ENCODE measurements at regions not wholly inside any gene's neighbourhood (a gene's known extent, or its start where the extent isn't known, plus 50 kb on each side); places are given as distances from the start of the nearest gene placed in this dataset.

DNA sequence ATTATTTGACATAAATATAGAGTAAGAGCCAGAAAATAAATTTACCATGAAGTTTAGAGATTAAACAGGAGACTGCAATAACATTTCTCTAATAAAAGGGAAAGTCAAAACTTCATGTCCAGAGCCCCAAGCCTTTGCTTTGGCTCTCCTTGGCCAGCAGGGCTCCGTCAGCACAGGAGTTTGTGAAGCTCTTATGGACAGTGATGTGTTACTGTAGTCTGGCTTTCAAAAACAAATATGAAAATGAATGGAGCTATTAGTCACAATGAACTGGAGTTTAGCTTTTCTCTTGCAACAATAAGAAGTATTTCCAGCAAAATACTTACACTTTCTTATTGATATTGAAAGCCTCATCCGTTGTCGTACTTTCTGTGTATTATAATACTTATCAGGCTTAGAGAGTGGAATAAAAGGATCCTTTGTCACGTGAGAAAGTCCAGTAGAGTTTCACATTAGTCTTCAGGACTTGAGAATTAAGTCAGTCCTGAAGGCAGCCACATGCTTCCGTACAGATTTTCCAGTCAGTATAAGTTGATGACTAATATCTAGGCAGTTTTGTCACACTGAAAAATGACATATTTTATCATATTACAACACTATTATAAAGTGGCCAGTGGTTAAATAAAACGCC is 117.0 kb upstream of the PRL start:
- TF ChIP-seq POLR2A (IDR thresholded peaks at IDR 0.05; ENCODE audit: low read length) (no peak), NR3C1 (IDR thresholded peaks at IDR 0.05) (no peak), PHF8 (IDR thresholded peaks at IDR 0.05; ENCODE audit: borderline replicate concordance, low read depth) (no peak), SMC3 (IDR thresholded peaks at IDR 0.05) (no peak), JUN (IDR thresholded peaks at IDR 0.05) (no peak), EP300 (IDR thresholded peaks at IDR 0.05) (no peak), KDM1A (IDR thresholded peaks at IDR 0.05; ENCODE audit: low read depth) (no peak)
- TF ChIP-seq, protein P1, sequence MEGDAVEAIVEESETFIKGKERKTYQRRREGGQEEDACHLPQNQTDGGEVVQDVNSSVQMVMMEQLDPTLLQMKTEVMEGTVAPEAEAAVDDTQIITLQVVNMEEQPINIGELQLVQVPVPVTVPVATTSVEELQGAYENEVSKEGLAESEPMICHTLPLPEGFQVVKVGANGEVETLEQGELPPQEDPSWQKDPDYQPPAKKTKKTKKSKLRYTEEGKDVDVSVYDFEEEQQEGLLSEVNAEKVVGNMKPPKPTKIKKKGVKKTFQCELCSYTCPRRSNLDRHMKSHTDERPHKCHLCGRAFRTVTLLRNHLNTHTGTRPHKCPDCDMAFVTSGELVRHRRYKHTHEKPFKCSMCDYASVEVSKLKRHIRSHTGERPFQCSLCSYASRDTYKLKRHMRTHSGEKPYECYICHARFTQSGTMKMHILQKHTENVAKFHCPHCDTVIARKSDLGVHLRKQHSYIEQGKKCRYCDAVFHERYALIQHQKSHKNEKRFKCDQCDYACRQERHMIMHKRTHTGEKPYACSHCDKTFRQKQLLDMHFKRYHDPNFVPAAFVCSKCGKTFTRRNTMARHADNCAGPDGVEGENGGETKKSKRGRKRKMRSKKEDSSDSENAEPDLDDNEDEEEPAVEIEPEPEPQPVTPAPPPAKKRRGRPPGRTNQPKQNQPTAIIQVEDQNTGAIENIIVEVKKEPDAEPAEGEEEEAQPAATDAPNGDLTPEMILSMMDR (IDR thresholded peaks at IDR 0.05), result no peak
- TF ChIP-seq, protein P2, sequence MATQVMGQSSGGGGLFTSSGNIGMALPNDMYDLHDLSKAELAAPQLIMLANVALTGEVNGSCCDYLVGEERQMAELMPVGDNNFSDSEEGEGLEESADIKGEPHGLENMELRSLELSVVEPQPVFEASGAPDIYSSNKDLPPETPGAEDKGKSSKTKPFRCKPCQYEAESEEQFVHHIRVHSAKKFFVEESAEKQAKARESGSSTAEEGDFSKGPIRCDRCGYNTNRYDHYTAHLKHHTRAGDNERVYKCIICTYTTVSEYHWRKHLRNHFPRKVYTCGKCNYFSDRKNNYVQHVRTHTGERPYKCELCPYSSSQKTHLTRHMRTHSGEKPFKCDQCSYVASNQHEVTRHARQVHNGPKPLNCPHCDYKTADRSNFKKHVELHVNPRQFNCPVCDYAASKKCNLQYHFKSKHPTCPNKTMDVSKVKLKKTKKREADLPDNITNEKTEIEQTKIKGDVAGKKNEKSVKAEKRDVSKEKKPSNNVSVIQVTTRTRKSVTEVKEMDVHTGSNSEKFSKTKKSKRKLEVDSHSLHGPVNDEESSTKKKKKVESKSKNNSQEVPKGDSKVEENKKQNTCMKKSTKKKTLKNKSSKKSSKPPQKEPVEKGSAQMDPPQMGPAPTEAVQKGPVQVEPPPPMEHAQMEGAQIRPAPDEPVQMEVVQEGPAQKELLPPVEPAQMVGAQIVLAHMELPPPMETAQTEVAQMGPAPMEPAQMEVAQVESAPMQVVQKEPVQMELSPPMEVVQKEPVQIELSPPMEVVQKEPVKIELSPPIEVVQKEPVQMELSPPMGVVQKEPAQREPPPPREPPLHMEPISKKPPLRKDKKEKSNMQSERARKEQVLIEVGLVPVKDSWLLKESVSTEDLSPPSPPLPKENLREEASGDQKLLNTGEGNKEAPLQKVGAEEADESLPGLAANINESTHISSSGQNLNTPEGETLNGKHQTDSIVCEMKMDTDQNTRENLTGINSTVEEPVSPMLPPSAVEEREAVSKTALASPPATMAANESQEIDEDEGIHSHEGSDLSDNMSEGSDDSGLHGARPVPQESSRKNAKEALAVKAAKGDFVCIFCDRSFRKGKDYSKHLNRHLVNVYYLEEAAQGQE (IDR thresholded peaks at IDR 0.05), result no peak
- TF ChIP-seq, protein P3, sequence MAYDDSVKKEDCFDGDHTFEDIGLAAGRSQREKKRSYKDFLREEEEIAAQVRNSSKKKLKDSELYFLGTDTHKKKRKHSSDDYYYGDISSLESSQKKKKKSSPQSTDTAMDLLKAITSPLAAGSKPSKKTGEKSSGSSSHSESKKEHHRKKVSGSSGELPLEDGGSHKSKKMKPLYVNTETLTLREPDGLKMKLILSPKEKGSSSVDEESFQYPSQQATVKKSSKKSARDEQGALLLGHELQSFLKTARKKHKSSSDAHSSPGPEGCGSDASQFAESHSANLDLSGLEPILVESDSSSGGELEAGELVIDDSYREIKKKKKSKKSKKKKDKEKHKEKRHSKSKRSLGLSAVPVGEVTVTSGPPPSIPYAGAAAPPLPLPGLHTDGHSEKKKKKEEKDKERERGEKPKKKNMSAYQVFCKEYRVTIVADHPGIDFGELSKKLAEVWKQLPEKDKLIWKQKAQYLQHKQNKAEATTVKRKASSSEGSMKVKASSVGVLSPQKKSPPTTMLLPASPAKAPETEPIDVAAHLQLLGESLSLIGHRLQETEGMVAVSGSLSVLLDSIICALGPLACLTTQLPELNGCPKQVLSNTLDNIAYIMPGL (CRISPR knock-in tag; IDR thresholded peaks at IDR 0.05; ENCODE audit: borderline replicate concordance), result no peak
